ENCODE measurements at regions not wholly inside any gene's neighbourhood (a gene's known extent, or its start where the extent isn't known, plus 50 kb on each side); places are given as distances from the start of the nearest gene placed in this dataset.

DNA sequence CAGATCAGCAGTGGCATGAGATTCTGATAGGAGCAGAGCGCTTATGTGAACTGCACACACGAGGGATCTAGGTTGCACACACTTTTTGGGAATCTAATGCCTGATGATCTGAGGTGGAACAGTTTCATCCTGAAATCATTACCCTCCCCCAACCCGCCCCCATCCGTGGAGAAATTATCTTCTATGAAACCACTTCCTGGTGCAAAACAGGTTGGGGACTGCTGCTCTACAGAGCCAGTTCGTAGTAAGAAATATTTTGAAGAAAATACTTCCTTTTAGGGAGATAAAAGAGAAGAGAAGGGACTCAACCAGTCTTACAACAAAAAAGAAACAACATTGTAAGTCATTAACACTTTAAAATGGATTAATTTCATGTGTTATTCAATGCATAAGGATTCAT is 1308.2 kb downstream of the GATA3 start:
- TF ChIP-seq, protein P1, sequence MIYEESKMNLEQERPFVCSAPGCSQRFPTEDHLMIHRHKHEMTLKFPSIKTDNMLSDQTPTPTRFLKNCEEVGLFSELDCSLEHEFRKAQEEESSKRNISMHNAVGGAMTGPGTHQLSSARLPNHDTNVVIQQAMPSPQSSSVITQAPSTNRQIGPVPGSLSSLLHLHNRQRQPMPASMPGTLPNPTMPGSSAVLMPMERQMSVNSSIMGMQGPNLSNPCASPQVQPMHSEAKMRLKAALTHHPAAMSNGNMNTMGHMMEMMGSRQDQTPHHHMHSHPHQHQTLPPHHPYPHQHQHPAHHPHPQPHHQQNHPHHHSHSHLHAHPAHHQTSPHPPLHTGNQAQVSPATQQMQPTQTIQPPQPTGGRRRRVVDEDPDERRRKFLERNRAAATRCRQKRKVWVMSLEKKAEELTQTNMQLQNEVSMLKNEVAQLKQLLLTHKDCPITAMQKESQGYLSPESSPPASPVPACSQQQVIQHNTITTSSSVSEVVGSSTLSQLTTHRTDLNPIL (CRISPR knock-in tag; IDR thresholded peaks at IDR 0.05; ENCODE audit: low read depth) = no peak
- TF ChIP-seq TCF4 (CRISPR knock-in tag; IDR thresholded peaks at IDR 0.05; ENCODE audit: borderline replicate concordance) = no peak
- TF ChIP-seq ESRRG (CRISPR knock-in tag; IDR thresholded peaks at IDR 0.05) = no peak
